Activated naive CD4-positive, alpha-beta T cell treated with anti-CD3 and anti-CD28 coated beads, Interleukin-2, amount 50 U/mL, for 72 hours (primary cell): ENCODE measurements at regions not wholly inside any gene's neighbourhood (a gene's known extent, or its start where the extent isn't known, plus 50 kb on each side); places are given as distances from the start of the nearest gene placed in this dataset.
"Not testable (repeated sequence)": the region's sequence is repeated elsewhere in the genome, so short reads cannot be mapped to it uniquely, and the experiment has no call there.

Source experiments
- ATAC-seq, 2 donors: fragments of 150-1000 bp; cut with Tn5 transposase; 2 replicates each; pipeline ENCODE4 v1.10.0; 2021; ENCODE audit warnings: mild to moderate bottlenecking in 2 of 2, moderate library complexity in 2 of 2
- DNase-seq, 2 donors: peaks; one replicate each; pipeline ENCODE4 v3.0.0; 2021 to 2022; ENCODE audit warnings: low spot score in 2 of 2
- H3K27ac Mint-ChIP-seq, 2 donors: one replicate each; pipeline ENCODE4 v1.8.0; 2022; ENCODE audit warnings: mild to moderate bottlenecking in 2 of 2, mixed read lengths in 2 of 2
- H3K36me3 Mint-ChIP-seq, 2 donors: one replicate each; pipeline ENCODE4 v1.8.0; 2022; ENCODE audit warnings: mixed read lengths in 2 of 2
- H3K9me3 Mint-ChIP-seq, 2 donors: one replicate each; pipeline ENCODE4 v1.8.0; 2022; ENCODE audit warnings: mixed read lengths in 2 of 2

GRCh38 chr14:89549381-89550125, 132.5 kb upstream of the FOXN3 start:
- Mint-ChIP-seq H3K27ac (peak overlapping the region in 1 of 2 donors; percentile 19), H3K9me3 (no peaks in the 10 kb centered on the region), H3K36me3 (peaks cover 0 to 10% of the 10 kb centered on the region in 2 donors)
- no peak for ATAC-seq
- DNase-seq: no peak

- peaks cover 0 to 10% of the 10 kb centered on the region in 2 donors for H3K36me3 Mint-ChIP-seq
- not testable (repeated sequence) for DNase-seq, ATAC-seq, H3K9me3 Mint-ChIP-seq, H3K27ac Mint-ChIP-seq
These were observed 130.0 kb upstream of the FOXN3 start for GRCh38 chr14:89547047-89547446.

- ATAC-seq: peak in 1 of 2 donors; percentile 26
- Mint-ChIP-seq H3K36me3 (peaks cover 0 to 8% of the 10 kb centered on the region in 2 donors), H3K27ac (no peak overlapping the region), H3K9me3 (peaks cover 0 to 4% of the 10 kb centered on the region in 2 donors)
- DNase-seq: no peak
These were observed 127.7 kb upstream of the FOXN3 start for GRCh38 chr14:89544636-89545301.

GRCh38 chr14:89543425-89543790, 126.4 kb upstream of the FOXN3 start:
- H3K27ac Mint-ChIP-seq: peak overlapping the region; percentile 1 to 44
- DNase-seq (no peak), ATAC-seq (no peak)
- peaks cover 0 to 13% of the 10 kb centered on the region in 2 donors for H3K36me3 Mint-ChIP-seq
- H3K9me3 Mint-ChIP-seq: peaks cover 0 to 4% of the 10 kb centered on the region in 2 donors

GRCh38 chr14:89542786-89543424, 125.9 kb upstream of the FOXN3 start:
- Mint-ChIP-seq H3K36me3 (peaks cover 0 to 13% of the 10 kb centered on the region in 2 donors), H3K9me3 (peaks cover 0 to 4% of the 10 kb centered on the region in 2 donors), H3K27ac (peak overlapping the region; percentile 1 to 55)
- no peak for ATAC-seq
- DNase-seq: no peak

GRCh38 chr14:89540830-89541470, 123.9 kb upstream of the FOXN3 start:
- ATAC-seq: no peak
- H3K27ac Mint-ChIP-seq: peak overlapping the region; percentile 17 to 39
- H3K9me3 Mint-ChIP-seq: peaks cover 0 to 8% of the 10 kb centered on the region in 2 donors
- peaks cover 0 to 23% of the 10 kb centered on the region in 2 donors for H3K36me3 Mint-ChIP-seq
- DNase-seq: no peak

GRCh38 chr14:89540009-89540829, 123.2 kb upstream of the FOXN3 start:
- Mint-ChIP-seq H3K9me3 (peaks cover 0 to 8% of the 10 kb centered on the region in 2 donors), H3K27ac (no peak overlapping the region), H3K36me3 (peaks cover 0 to 23% of the 10 kb centered on the region in 2 donors)
- DNase-seq (no peak), ATAC-seq (no peak)

- no peak for ATAC-seq
- H3K27ac Mint-ChIP-seq: no peak overlapping the region
- peaks cover 0 to 8% of the 10 kb centered on the region in 2 donors for H3K9me3 Mint-ChIP-seq
- H3K36me3 Mint-ChIP-seq: peaks cover 0 to 29% of the 10 kb centered on the region in 2 donors
- DNase-seq: no peak
These were observed 120.9 kb upstream of the FOXN3 start for GRCh38 chr14:89537911-89538310.

GRCh38 chr14:89534902-89535685, 118.1 kb upstream of the FOXN3 start:
- no peak for DNase-seq
- peaks cover 2 to 12% of the 10 kb centered on the region in 2 donors for H3K9me3 Mint-ChIP-seq
- H3K27ac Mint-ChIP-seq: no peak overlapping the region
- H3K36me3 Mint-ChIP-seq: peaks cover 5 to 31% of the 10 kb centered on the region in 2 donors
- ATAC-seq: no peak

GRCh38 chr14:89533766-89534165, 116.7 kb upstream of the FOXN3 start:
- H3K36me3 Mint-ChIP-seq: peaks cover 5 to 28% of the 10 kb centered on the region in 2 donors
- DNase-seq: no peak
- peaks cover 4 to 13% of the 10 kb centered on the region in 2 donors for H3K9me3 Mint-ChIP-seq
- no peak overlapping the region for H3K27ac Mint-ChIP-seq
- no peak for ATAC-seq

- Mint-ChIP-seq H3K36me3 (peaks cover 5 to 34% of the 10 kb centered on the region in 2 donors), H3K27ac (peak overlapping the region in 1 of 2 donors; percentile 67), H3K9me3 (peaks cover 4 to 14% of the 10 kb centered on the region in 2 donors)
- no peak for DNase-seq
- ATAC-seq: no peak
These were observed 116.1 kb upstream of the FOXN3 start for GRCh38 chr14:89533136-89533535.

- DNase-seq: no peak
- no peak for ATAC-seq
- Mint-ChIP-seq H3K9me3 (peaks cover 7 to 14% of the 10 kb centered on the region in 2 donors), H3K36me3 (peaks cover 10 to 30% of the 10 kb centered on the region in 2 donors), H3K27ac (peak overlapping the region in 1 of 2 donors; percentile 67)
These were observed 114.8 kb upstream of the FOXN3 start for GRCh38 chr14:89531661-89532335.

- ATAC-seq (no peak), DNase-seq (no peak)
- Mint-ChIP-seq H3K27ac (no peak overlapping the region), H3K9me3 (peaks cover 19 to 22% of the 10 kb centered on the region in 2 donors), H3K36me3 (peaks cover 36 to 51% of the 10 kb centered on the region in 2 donors)
These were observed 108.1 kb upstream of the FOXN3 start for GRCh38 chr14:89524990-89525667.

- DNase-seq: no peak
- Mint-ChIP-seq H3K9me3 (peaks cover 18 to 20% of the 10 kb centered on the region in 2 donors), H3K27ac (no peak overlapping the region), H3K36me3 (peaks cover 38 to 48% of the 10 kb centered on the region in 2 donors)
- ATAC-seq: no peak
These were observed 107.4 kb upstream of the FOXN3 start for GRCh38 chr14:89524412-89524811.
